GM12878 (cell line): ENCODE measurements at regions not wholly inside any gene's neighbourhood (a gene's known extent, or its start where the extent isn't known, plus 50 kb on each side); places are given as distances from the start of the nearest gene placed in this dataset.

Experiments used
- ATAC-seq: fragments of 200-7000 bp; cut with Tn5 transposase; 3 replicates; pipeline ENCODE4 v1.9.1; 2020; ENCODE audit warnings: mild to moderate bottlenecking, moderate library complexity
- BruUV-seq: library from RNA; stranded (reverse); fragments of 400-500 nt; replicated peaks from 2 replicates; lab custom pipeline; 2021; lab: Mats Ljungman, UMichigan
- CTCF ChIA-PET: fragments of 300-600 bp; sonication (Branson Sonifier 250); formaldehyde crosslinking; extraction: SDS; loops from one replicate; lab custom pipeline; 2021; ENCODE audit warnings: inconsistent platforms; lab: Yijun Ruan, JAX
- POLR2A ChIA-PET: fragments of 350-600 bp; formaldehyde crosslinking; extraction: SDS; loops from one replicate; lab custom pipeline; 2021; ENCODE audit warnings: inconsistent platforms; lab: Charles Lee
- RAD21 ChIA-PET: fragments of 300-600 bp; sonication (Branson Sonifier 250); formaldehyde crosslinking; loops from one replicate; lab custom pipeline; 2023; ENCODE audit warnings: antibody characterized with exemption; ENCODE audit not compliant: unreplicated experiment; lab: Charles Lee
- SMC1A ChIA-PET: fragments of 300-600 bp; sonication (Branson Sonifier 250); formaldehyde crosslinking; loops from one replicate; lab custom pipeline; 2023; ENCODE audit not compliant: unreplicated experiment, uncharacterized antibody; lab: Charles Lee
- DNase-seq: peaks from one replicate; pipeline ENCODE4 v3.0.0-alpha.2; 2011; ENCODE audit warnings: low read depth, low spot score
- FAIRE-seq: peaks from 3 replicates; lab custom pipeline; 2011; peaks lifted over from hg19 to GRCh38; lab: Jason Lieb, UNC
- H2AFZ ChIP-seq: 2 replicates; pipeline ENCODE4 v1.6.0; 2011; ENCODE audit warnings: low read depth, low read length, control low read depth; ENCODE audit not compliant: control insufficient read depth
- H3K27ac ChIP-seq: 2 replicates; pipeline ENCODE4 v1.5.1; 2011; ENCODE audit warnings: control low read depth; ENCODE audit not compliant: control insufficient read depth, insufficient read depth
- H3K27me3 ChIP-seq, 2 experiments: replicated peaks in 1 of 2; 2 replicates each; pipeline versions ENCODE4 v1.6.0 to v1.6.1; 2011; ENCODE audit warnings: low read length in 1 of 2; ENCODE audit not compliant: control insufficient read depth in 2 of 2, insufficient read depth in 2 of 2
- H3K36me3 ChIP-seq, 2 experiments: 2 replicates each; pipeline ENCODE4 v1.5.1; 2011; ENCODE audit warnings: low read length in 1 of 2; ENCODE audit not compliant: control insufficient read depth in 2 of 2, insufficient read depth in 2 of 2
- H3K4me1 ChIP-seq: 2 replicates; pipeline ENCODE4 v1.6.1; 2011; ENCODE audit warnings: mild to moderate bottlenecking, low read length, moderate library complexity, mixed read lengths; ENCODE audit not compliant: control insufficient read depth, insufficient read depth
- H3K4me2 ChIP-seq: 2 replicates; pipeline ENCODE4 v1.6.0; 2011; ENCODE audit warnings: control low read depth; ENCODE audit not compliant: control insufficient read depth, insufficient read depth
- H3K4me3 ChIP-seq: fragments of 200-600 bp; sonication (generic); 2 replicates; pipeline ENCODE4 v1.5.1; 2016
- H3K79me2 ChIP-seq: 2 replicates; pipeline ENCODE4 v1.6.0; 2011; ENCODE audit warnings: low read length; ENCODE audit not compliant: control insufficient read depth, insufficient read depth
- H3K9ac ChIP-seq: 2 replicates; pipeline ENCODE4 v1.8.0; 2011; ENCODE audit warnings: low read length, control low read depth, mixed read lengths; ENCODE audit not compliant: control insufficient read depth, insufficient read depth
- H3K9me3 ChIP-seq: replicated peaks from 3 replicates; pipeline ENCODE4 v1.5.1; 2011; ENCODE audit warnings: mild to moderate bottlenecking, low read length; ENCODE audit not compliant: control insufficient read depth, insufficient read depth
- H4K20me1 ChIP-seq: 2 replicates; pipeline ENCODE4 v1.6.0; 2011; ENCODE audit not compliant: control insufficient read depth, insufficient read depth
- CBX5 ChIP-seq: sonication (generic); IDR thresholded peaks from 2 replicates; pipeline ENCODE4 v1.6.1; 2016; ENCODE audit warnings: low read depth, moderate library complexity, mild to moderate bottlenecking, inconsistent platforms
- CHD4 ChIP-seq: fragments of 200-600 bp; sonication (generic); IDR thresholded peaks from 2 replicates; pipeline ENCODE4 v1.6.1; 2016; ENCODE audit warnings: mild to moderate bottlenecking
- CUX1 ChIP-seq: IDR thresholded peaks from 2 replicates; pipeline ENCODE4 v1.6.1; 2012; ENCODE audit warnings: improper control_type of control experiment, low read depth, low read length; ENCODE audit not compliant: insufficient replicate concordance
- EZH2 ChIP-seq: IDR thresholded peaks from 2 replicates; pipeline ENCODE4 v1.6.1; 2012; ENCODE audit warnings: low read depth, mild to moderate bottlenecking, control low read depth, inconsistent platforms, low read length, borderline replicate concordance; ENCODE audit not compliant: control insufficient read depth
- NBN ChIP-seq: fragments of 450-650 bp; IDR thresholded peaks from 2 replicates; pipeline ENCODE4 v1.6.1; 2016
- NFYB ChIP-seq: IDR thresholded peaks from 2 replicates; pipeline ENCODE4 v1.6.1; 2011; ENCODE audit warnings: low read depth, mild to moderate bottlenecking, low read length, improper control_type of control experiment, moderate library complexity; ENCODE audit not compliant: insufficient read depth
- RAD51 ChIP-seq: fragments of 450-650 bp; IDR thresholded peaks from 2 replicates; pipeline ENCODE4 v1.6.1; 2016; ENCODE audit warnings: moderate library complexity, mild to moderate bottlenecking, inconsistent platforms
- TARDBP ChIP-seq: IDR thresholded peaks from 2 replicates; pipeline ENCODE4 v1.6.1; 2016; ENCODE audit warnings: borderline replicate concordance
- USF1 ChIP-seq: IDR thresholded peaks from 2 replicates; pipeline ENCODE4 v1.6.1; 2011; ENCODE audit warnings: borderline replicate concordance, low read depth, mild to moderate bottlenecking, moderate library complexity, mixed read lengths, low read length; ENCODE audit not compliant: insufficient read depth; ENCODE audit errors: extremely low read length
- WGBS: methylation state at CpG from one replicate; pipeline ENCODE4 v1.1.6; 2016; ENCODE audit warnings: low lambda C conversion rate; ENCODE audit not compliant: insufficient replicate concordance, insufficient coverage; ENCODE audit errors: missing lambda C conversion rate; 5-methylcytosine and 5-hydroxymethylcytosine counted together
- in situ Hi-C: fragments of 300-500 bp; cut with MboI; formaldehyde crosslinking; loops from 9 replicates; pipeline ENCODE4 v1.14.3; 2018; ENCODE audit warnings: mixed read lengths
- intact Hi-C: fragments of 100-400 bp; cut with micrococcal nuclease; formaldehyde crosslinking; loops from one replicate; pipeline ENCODE4 v1.14.2; 2022; ENCODE audit not compliant: unreplicated experiment

GRCh38 chr17:79532107-79532790 lies 78.6 kb downstream of the RBFOX3 start:
- intact Hi-C loops = no loop called here

GRCh38 chr17:79531191-79532095 lies 79.4 kb downstream of the RBFOX3 start:
- H3K9me3 ChIP-seq = no peaks in the 10 kb centered on the region
- H3K36me3 ChIP-seq = no peaks in the 10 kb centered on the region
- no peak overlapping the region for H3K4me3 ChIP-seq
- intact Hi-C loops = no loop called here
- ChIA-PET RAD21 (no interaction called here), CTCF (no interaction called here), SMC1A (no interaction called here), POLR2A (interaction anchor here (0.6 kb wide), 1 partner anchor 188 kb away, joined by 3 read pairs; no protein-coding TSS in a partner anchor)
- H3K4me1 ChIP-seq = no peaks in the 10 kb centered on the region
- no peaks in the 10 kb centered on the region for H4K20me1 ChIP-seq
- no peaks in the 10 kb centered on the region for H3K79me2 ChIP-seq
- in situ Hi-C loops = no loop called here
- H3K27me3 ChIP-seq = peaks cover 0 to 2% of the 10 kb centered on the region in 2 experiments; a peak in 3 of 4 replicates
- H3K9ac ChIP-seq = no peak overlapping the region
- no peak overlapping the region for H3K27ac ChIP-seq
- BruUV-seq = no TSS peak
- ATAC-seq = no peak
- no peak for FAIRE-seq
- H3K4me2 ChIP-seq = no peak overlapping the region
- WGBS = 52% methylated on average over 30 of the region's 30 CpGs
- no peak for DNase-seq
- H2AFZ ChIP-seq = no peak overlapping the region
- TF ChIP-seq USF1 (no peak), RAD51 (no peak), EZH2 (no peak), CHD4 (no peak), TARDBP (no peak), CUX1 (no peak), NFYB (no peak)

More at GRCh38 chr17:79532107-79532790, 78.6 kb downstream of the RBFOX3 start:
- no peak overlapping the region for H2AFZ ChIP-seq
- RAD21 ChIA-PET = no interaction called here
- no peaks in the 10 kb centered on the region for H3K79me2 ChIP-seq
- no peak overlapping the region for H3K27ac ChIP-seq
- H3K27me3 ChIP-seq = peaks cover 0 to 1% of the 10 kb centered on the region in 2 experiments; a peak in 3 of 4 replicates
- TF ChIP-seq NBN (no peak), CBX5 (no peak)
- FAIRE-seq (no peak), DNase-seq (no peak), ATAC-seq (no peak)
- SMC1A ChIA-PET = no interaction called here
- CTCF ChIA-PET = no interaction called here
- H3K36me3 ChIP-seq = no peaks in the 10 kb centered on the region
- no peaks in the 10 kb centered on the region for H3K9me3 ChIP-seq
- no TSS peak for BruUV-seq
- POLR2A ChIA-PET = no interaction called here
- no peaks in the 10 kb centered on the region for H3K4me1 ChIP-seq
- in situ Hi-C loops = no loop called here
- no peak overlapping the region for H3K4me3 ChIP-seq
- WGBS = 0% methylated on average over 10 of the region's 10 CpGs
- H4K20me1 ChIP-seq = no peaks in the 10 kb centered on the region
- no peak overlapping the region for H3K4me2 ChIP-seq
- no peak overlapping the region for H3K9ac ChIP-seq
